ENCODE measurements at regions not wholly inside any gene's neighbourhood (a gene's known extent, or its start where the extent isn't known, plus 50 kb on each side); places are given as distances from the start of the nearest gene placed in this dataset.
A peak's percentile ranks its signal among the peaks of the same experiment; 100 is the strongest.

DNA sequence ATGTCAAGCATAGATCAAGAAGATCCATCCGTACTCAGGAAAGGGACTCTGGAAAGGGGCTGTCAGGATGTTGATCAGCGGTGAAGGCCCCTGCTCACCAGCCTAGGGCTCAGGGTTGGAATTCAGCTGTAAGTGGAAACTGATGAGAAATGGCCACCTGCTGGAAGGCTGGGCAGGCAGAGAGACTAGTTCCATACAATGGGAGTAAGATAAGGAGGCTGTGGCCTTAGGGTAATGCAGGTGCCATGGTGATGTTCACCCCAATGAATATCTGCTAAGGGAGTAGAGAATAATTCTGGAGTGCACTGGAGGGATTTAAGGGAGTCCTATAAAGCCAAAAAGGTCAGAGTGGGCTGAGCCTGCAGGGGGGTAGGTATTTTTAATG is 256.6 kb downstream of the CYRIA start:
- DNase-seq, result no peak

- DNase-seq, result no peak
Observed at GRCh38 chr2:16408331-16409005, 257.2 kb downstream of the CYRIA start.

DNA sequence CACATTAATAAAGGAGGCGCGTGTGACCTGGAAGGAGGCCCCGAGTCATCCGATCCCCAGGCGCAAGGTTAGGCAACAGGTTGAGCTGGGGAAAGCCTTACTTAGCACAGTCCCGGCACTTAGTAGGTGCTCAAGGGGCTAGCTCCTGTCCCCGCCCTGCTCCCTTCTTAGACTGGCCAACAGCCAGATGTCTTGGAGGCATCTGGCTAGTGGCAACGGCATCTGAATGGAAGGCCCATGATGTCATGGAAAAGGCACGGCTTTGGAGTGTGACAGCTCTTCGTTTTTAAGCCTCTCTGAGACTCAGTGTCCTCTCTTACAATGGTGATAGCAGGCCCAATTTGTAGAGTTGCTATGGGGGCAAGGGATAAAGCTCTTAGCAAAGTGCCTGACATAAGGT is 258.3 kb downstream of the CYRIA start:
- no peak for DNase-seq

- peak; percentile 33 for DNase-seq
Observed at GRCh38 chr2:16406496-16407289, 258.9 kb downstream of the CYRIA start.

GRCh38 chr2:16405551-16405950 is 260.1 kb downstream of the CYRIA start:
- no peak for DNase-seq

- no peak for DNase-seq
Observed at GRCh38 chr2:16404551-16405300, 260.9 kb downstream of the CYRIA start.

- no peak for DNase-seq
Observed at GRCh38 chr2:16404146-16404545, 261.5 kb downstream of the CYRIA start.

DNA sequence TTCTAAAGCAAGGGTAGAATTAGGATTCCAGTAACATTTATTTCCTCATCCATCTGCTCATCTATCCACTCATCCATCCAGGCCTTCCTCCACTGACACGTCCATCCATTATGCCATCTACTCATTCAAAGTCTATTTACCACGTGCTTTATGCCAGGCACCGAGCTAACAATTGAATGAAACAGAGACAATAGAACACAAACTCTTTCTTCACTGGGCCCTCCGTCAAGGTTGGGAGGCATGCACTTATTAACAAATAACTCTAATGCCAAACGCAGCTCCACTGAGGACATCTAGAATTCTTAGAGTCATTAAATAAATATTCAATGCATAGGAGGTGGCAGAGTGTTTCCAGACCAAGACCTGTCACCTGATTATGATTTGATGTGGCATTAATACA is 262.7 kb downstream of the CYRIA start:
- DNase-seq, result no peak

- DNase-seq, result no peak
Observed at GRCh38 chr2:16401761-16402300, 263.8 kb downstream of the CYRIA start.

- DNase-seq, result no peak
Observed at GRCh38 chr2:16400127-16400623, 265.5 kb downstream of the CYRIA start.

DNA sequence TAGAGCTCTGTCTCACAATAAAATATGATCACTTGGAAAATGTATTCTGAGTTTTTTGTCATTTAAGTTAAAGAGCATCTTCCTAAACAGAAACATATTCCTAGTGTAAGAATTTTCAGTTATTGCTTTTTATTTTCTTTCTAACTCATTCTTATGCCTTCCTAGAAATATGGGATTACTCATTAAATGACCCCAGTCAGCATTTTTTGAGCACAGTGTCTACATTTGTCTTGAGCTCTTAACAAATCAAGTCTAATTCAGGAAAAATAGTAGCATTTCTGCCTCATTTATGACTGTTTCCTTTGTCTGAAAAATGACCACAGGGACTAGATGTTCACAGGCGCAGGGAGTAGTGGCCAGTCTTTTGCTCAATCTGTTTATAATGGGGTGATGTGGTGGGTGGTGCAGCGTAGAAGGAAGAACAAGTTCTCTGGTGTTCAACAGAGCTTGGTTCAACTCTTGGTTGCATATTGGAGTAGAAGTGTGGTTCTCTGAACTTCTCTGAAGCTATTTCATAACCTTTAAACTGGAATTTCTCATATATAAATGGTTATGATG is 267.1 kb downstream of the CYRIA start:
- DNase-seq, result no peak

- DNase-seq, result no peak
Observed at GRCh38 chr2:16397681-16398475, 267.8 kb downstream of the CYRIA start.

GRCh38 chr2:16396986-16397385 is 268.6 kb downstream of the CYRIA start:
- DNase-seq, result no peak

DNA sequence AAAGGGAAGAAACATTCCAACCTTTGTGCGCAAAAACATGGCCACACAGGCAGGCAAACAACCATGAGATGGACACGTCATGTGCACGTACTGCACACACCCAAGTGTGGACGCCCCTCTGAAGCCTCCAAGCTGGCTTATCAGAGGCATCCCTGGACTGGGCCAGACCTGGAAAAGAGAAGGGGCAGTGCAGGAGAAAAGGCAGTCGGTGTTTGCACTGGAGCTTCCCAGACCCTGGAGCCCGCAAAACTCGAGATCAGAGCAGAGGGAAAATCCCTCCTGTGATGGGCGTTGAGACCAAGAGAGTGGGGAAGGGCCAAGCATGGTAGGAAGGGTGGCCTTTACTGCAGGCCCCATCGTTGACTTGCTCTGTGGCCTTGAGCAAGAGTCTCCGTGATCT is 269.5 kb downstream of the CYRIA start:
- no peak for DNase-seq

GRCh38 chr2:16395601-16396000 is 270.0 kb downstream of the CYRIA start:
- no peak for DNase-seq

DNA sequence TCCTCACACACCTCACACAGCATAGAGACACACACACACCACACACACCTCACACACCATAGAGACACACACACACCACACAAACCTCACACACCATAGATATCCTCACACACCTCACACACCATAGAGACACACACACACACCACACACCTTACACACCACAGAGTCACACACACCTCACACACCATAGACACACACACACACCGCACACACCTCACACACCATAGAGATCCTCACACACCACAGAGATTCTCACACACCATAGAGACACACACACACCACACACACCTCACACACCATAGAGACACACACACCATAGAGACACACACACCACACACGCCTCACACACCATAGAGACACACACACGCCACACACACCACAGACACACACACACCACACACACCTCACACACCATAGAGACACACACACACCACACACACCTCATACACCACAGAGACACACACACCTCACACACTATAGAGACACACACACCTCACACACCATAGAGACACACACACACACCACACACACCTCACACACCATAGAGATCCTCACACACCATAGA is 270.6 kb downstream of the CYRIA start:
- no peak for DNase-seq

GRCh38 chr2:16394072-16394985 is 271.3 kb downstream of the CYRIA start:
- DNase-seq, result peak; percentile 82

GRCh38 chr2:16393500-16394071 is 272.0 kb downstream of the CYRIA start:
- DNase-seq, result peak; percentile 19

GRCh38 chr2:16392647-16393499 is 272.8 kb downstream of the CYRIA start:
- no peak for DNase-seq

All from retina (tissue), 1 donor.